ENCODE measurements at regions not wholly inside any gene's neighbourhood (a gene's known extent, or its start where the extent isn't known, plus 50 kb on each side); places are given as distances from the start of the nearest gene placed in this dataset.

DNA sequence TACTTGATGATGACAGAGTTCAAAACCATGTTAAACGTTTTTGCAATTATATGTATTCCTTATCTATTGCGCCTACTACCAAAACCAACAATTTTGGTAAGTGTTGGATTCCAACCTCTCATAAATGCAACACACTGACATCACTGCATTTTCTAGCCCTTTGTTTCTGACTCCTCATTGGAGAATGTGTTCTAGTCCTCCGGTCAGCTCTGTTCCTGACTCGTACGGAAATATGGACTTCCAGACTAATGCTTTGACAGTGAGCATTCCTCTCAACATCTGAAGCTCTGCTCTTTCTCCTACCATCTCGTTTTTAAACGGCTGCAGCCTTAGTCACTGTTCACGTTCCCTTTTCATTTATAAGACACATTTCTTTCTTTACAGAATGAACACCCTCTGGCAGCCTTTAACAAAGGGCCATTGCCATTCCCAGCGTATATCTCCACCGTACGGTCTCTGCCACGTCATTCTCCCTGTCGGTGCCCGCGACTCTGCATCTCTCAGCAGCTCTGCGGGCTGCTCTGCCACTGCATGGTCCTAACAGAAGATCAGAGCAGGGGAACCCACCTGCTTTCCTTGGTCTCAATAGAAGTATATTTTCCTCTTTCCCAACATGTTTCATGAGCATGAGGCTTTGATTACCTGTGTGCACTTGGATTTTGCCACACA lies 103.0 kb upstream of the SYNDIG1 start:
- TF ChIP-seq, protein P1, sequence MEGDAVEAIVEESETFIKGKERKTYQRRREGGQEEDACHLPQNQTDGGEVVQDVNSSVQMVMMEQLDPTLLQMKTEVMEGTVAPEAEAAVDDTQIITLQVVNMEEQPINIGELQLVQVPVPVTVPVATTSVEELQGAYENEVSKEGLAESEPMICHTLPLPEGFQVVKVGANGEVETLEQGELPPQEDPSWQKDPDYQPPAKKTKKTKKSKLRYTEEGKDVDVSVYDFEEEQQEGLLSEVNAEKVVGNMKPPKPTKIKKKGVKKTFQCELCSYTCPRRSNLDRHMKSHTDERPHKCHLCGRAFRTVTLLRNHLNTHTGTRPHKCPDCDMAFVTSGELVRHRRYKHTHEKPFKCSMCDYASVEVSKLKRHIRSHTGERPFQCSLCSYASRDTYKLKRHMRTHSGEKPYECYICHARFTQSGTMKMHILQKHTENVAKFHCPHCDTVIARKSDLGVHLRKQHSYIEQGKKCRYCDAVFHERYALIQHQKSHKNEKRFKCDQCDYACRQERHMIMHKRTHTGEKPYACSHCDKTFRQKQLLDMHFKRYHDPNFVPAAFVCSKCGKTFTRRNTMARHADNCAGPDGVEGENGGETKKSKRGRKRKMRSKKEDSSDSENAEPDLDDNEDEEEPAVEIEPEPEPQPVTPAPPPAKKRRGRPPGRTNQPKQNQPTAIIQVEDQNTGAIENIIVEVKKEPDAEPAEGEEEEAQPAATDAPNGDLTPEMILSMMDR (IDR thresholded peaks at IDR 0.05): no peak
- TF ChIP-seq POLR2A (IDR thresholded peaks at IDR 0.05): no peak
- TF ChIP-seq POLR2AphosphoS5 (IDR thresholded peaks at IDR 0.05): no peak
- TF ChIP-seq EP300 (IDR thresholded peaks at IDR 0.05): no peak

Data from sigmoid colon (tissue), 4 donors.